KBM-7 (cell line): ENCODE measurements at regions not wholly inside any gene's neighbourhood (a gene's known extent, or its start where the extent isn't known, plus 50 kb on each side); places are given as distances from the start of the nearest gene placed in this dataset.
A peak's percentile ranks its signal among the peaks of the same experiment; 100 is the strongest.

Experiments
- DNase-seq: peaks from one replicate; pipeline ENCODE4 v3.0.0-alpha.2; 2015
- in situ Hi-C: fragments of 300-500 bp; cut with MboI; formaldehyde crosslinking; loops from 2 replicates; pipeline ENCODE4 v1.14.3; 2020; ENCODE audit warnings: low sequenced_read_pairs, low pct_unique_long_range_greater_than_20kb, mixed read lengths

GRCh38 chr6:26194329-26194701 is 107.1 kb downstream of the HFE start:
- in situ Hi-C loops, result loop anchor here (25.0 kb wide), 1 partner anchor 943 kb away; a partner anchor contains a TSS
- no peak for DNase-seq

GRCh38 chr6:26194816-26195375 is 107.7 kb downstream of the HFE start:
- in situ Hi-C loops, result loop anchor here (25.0 kb wide), 1 partner anchor 942 kb away; a partner anchor contains a TSS
- no peak for DNase-seq

GRCh38 chr6:26195376-26195923 is 108.2 kb downstream of the HFE start:
- DNase-seq, result peak; percentile 95
- in situ Hi-C loops, result loop anchor here (25.0 kb wide), 1 partner anchor 942 kb away; a partner anchor contains a TSS

- in situ Hi-C loops, result loop anchor here (25.0 kb wide), 1 partner anchor 941 kb away; a partner anchor contains a TSS
- DNase-seq, result no peak
Measured at GRCh38 chr6:26195924-26196845, 109.0 kb downstream of the HFE start.

- peak; percentile 97 for DNase-seq
- in situ Hi-C loops, result loop anchor here (25.0 kb wide), 1 partner anchor 940 kb away; a partner anchor contains a TSS
Measured at GRCh38 chr6:26196846-26197635, 109.8 kb downstream of the HFE start.

- peak; percentile 76 for DNase-seq
- in situ Hi-C loops, result loop anchor here (25.0 kb wide), 1 partner anchor 940 kb away; a partner anchor contains a TSS
Measured at GRCh38 chr6:26197636-26197932, 110.4 kb downstream of the HFE start.

GRCh38 chr6:26197933-26198721 is 110.9 kb downstream of the HFE start:
- in situ Hi-C loops, result loop anchor here (25.0 kb wide), 1 partner anchor 939 kb away; a partner anchor contains a TSS
- DNase-seq, result peak; percentile 90

GRCh38 chr6:26198722-26199056 is 111.5 kb downstream of the HFE start:
- in situ Hi-C loops, result loop anchor here (25.0 kb wide), 1 partner anchor 939 kb away; a partner anchor contains a TSS
- no peak for DNase-seq

GRCh38 chr6:26199057-26199772 is 112.0 kb downstream of the HFE start:
- in situ Hi-C loops, result loop anchor here (25.0 kb wide), 1 partner anchor 938 kb away; a partner anchor contains a TSS
- DNase-seq, result peak; percentile 98

GRCh38 chr6:26199773-26200764 is 112.8 kb downstream of the HFE start:
- in situ Hi-C loops, result loop anchor here (25.0 kb wide), 1 partner anchor 937 kb away; a partner anchor contains a TSS
- DNase-seq, result no peak

GRCh38 chr6:26200918-26201721 is 113.9 kb downstream of the HFE start:
- DNase-seq, result no peak
- in situ Hi-C loops, result no loop called here

GRCh38 chr6:26202201-26202611 is 115.0 kb downstream of the HFE start:
- in situ Hi-C loops, result no loop called here
- DNase-seq, result no peak

GRCh38 chr6:26202811-26203583 is 115.8 kb downstream of the HFE start:
- DNase-seq, result no peak
- in situ Hi-C loops, result no loop called here

GRCh38 chr6:26204332-26205160 is 117.3 kb downstream of the HFE start:
- DNase-seq, result peak; percentile 99
- in situ Hi-C loops, result no loop called here
